Activated naive CD8-positive, alpha-beta T cell (primary cell): ENCODE measurements at regions not wholly inside any gene's neighbourhood (a gene's known extent, or its start where the extent isn't known, plus 50 kb on each side); places are given as distances from the start of the nearest gene placed in this dataset.
"Not testable (repeated sequence)": the region's sequence is repeated elsewhere in the genome, so short reads cannot be mapped to it uniquely, and the experiment has no call there.

ENCODE experiments used
- H3K27ac Mint-ChIP-seq: one replicate; pipeline ENCODE4 v1.8.0; 2021; ENCODE audit warnings: mixed read lengths
- H3K27me3 Mint-ChIP-seq: one replicate; pipeline ENCODE4 v1.8.0; 2021; ENCODE audit warnings: mixed read lengths
- H3K36me3 Mint-ChIP-seq: one replicate; pipeline ENCODE4 v1.8.0; 2021; ENCODE audit warnings: mixed read lengths
- H3K4me1 Mint-ChIP-seq: one replicate; pipeline ENCODE4 v1.8.0; 2021; ENCODE audit warnings: low read depth, mixed read lengths
- H3K4me3 Mint-ChIP-seq: one replicate; pipeline ENCODE4 v1.8.0; 2021; ENCODE audit warnings: mild to moderate bottlenecking, mixed read lengths
- H3K9me3 Mint-ChIP-seq: one replicate; pipeline ENCODE4 v1.8.0; 2021; ENCODE audit warnings: low read depth, mixed read lengths

DNA sequence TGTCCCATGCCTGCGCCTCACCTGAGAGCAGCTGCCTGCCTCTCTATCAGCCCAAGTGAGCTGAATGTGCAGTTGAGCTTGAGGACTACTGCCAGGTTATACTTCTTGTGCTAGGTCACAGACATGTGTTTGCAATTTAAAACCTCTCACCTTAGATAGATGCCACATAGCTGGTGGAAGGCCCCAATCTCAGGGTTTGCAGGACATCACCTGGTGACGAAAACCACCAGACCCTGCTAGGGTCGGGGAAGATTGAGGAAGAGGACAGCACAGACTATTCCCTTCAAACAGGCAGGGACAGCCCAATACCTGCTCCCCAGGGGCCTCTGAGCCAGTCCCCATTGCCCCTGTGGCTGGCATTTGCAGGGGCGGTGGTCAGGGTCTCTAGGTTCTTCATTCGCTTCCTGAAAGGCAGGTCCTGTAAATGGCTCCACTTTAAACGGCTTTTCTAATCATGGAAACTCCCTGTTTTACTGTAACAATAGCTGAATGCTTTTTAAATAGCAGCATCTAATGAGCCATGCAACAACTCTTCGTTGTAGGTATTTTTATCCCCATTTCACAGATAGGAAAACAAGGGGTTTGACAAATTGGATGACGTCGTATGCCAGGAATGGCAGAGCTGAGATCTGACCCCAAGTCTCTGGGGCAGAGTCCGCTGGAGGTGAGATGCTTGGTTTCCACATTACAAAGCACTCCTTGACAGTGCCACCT is 80.1 kb downstream of the EMX2 start:
- peaks cover 25% of the 10 kb centered on the region for H3K27me3 Mint-ChIP-seq
- no peaks in the 10 kb centered on the region for H3K4me1 Mint-ChIP-seq
- no peaks in the 10 kb centered on the region for H3K9me3 Mint-ChIP-seq
- no peak overlapping the region for H3K27ac Mint-ChIP-seq
- no peak overlapping the region for H3K4me3 Mint-ChIP-seq
- no peaks in the 10 kb centered on the region for H3K36me3 Mint-ChIP-seq

DNA sequence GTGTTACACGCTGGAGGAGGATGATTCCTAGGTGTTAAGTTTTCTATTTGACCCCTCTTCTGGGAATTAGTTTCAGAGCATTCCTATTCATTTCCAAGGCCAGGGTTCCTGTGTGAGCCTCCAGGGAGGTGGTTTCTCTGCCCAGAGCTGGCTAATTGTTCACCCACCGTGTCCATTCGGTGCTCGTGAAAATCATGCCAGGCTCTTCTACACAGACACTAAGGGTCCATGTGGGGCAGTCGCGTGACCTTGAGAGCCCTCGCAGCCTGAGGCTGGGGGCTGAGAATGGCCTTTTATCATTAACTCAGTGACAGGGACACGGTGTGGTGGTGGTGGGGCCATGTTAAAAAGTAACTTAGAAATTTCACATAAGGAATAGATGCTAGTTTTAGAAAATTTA is 83.7 kb downstream of the EMX2 start:
- H3K4me1 Mint-ChIP-seq, result no peaks in the 10 kb centered on the region
- H3K36me3 Mint-ChIP-seq, result no peaks in the 10 kb centered on the region
- no peak overlapping the region for H3K4me3 Mint-ChIP-seq
- peaks cover 9% of the 10 kb centered on the region for H3K27me3 Mint-ChIP-seq
- no peaks in the 10 kb centered on the region for H3K9me3 Mint-ChIP-seq
- H3K27ac Mint-ChIP-seq, result no peak overlapping the region

DNA sequence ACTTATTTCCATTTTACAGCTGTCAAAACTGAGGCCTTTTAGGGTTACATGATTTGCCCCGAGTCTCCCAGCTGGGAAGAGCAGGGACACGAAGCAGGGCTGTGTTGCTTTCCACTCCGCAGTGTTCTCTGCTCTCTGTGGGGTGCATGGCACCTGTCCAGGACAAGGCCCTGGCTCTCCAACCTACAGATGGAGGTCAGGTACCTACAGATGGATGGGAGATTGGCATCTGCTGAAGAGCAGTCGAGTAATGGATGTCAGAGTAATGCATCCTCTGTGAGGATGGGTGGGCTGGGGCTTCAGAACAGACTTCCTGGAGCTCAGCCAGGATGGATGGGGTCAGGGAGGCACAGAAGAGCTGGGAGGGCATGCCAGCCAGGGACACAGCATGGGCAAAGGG is 85.0 kb downstream of the EMX2 start:
- Mint-ChIP-seq H3K27me3 (peaks cover 2% of the 10 kb centered on the region), H3K4me1 (no peaks in the 10 kb centered on the region), H3K4me3 (no peak overlapping the region), H3K9me3 (no peaks in the 10 kb centered on the region), H3K27ac (no peak overlapping the region), H3K36me3 (no peaks in the 10 kb centered on the region)

DNA sequence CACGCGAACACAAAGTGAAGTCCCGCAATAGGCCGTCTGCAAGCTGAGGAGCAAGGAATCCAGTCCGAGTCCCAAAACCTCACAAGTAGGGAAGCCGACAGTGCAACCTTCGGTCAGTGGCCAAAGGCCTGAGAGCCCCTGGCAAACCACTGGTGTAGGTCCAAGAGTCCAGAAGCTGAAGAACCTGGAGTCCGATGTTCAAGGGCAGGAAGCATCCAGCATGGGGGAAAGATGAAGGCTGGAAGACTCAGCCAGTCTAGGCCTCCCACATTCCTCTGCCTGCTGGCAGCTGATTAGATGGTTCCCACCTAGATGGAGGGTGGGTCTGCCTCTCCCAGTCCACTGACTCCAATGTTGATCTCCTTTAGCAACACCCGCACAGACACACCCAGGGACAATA is 87.2 kb downstream of the EMX2 start:
- H3K27ac Mint-ChIP-seq, H3K36me3 Mint-ChIP-seq, H3K4me1 Mint-ChIP-seq, H3K27me3 Mint-ChIP-seq, H3K9me3 Mint-ChIP-seq, H3K4me3 Mint-ChIP-seq: not testable (repeated sequence)

DNA sequence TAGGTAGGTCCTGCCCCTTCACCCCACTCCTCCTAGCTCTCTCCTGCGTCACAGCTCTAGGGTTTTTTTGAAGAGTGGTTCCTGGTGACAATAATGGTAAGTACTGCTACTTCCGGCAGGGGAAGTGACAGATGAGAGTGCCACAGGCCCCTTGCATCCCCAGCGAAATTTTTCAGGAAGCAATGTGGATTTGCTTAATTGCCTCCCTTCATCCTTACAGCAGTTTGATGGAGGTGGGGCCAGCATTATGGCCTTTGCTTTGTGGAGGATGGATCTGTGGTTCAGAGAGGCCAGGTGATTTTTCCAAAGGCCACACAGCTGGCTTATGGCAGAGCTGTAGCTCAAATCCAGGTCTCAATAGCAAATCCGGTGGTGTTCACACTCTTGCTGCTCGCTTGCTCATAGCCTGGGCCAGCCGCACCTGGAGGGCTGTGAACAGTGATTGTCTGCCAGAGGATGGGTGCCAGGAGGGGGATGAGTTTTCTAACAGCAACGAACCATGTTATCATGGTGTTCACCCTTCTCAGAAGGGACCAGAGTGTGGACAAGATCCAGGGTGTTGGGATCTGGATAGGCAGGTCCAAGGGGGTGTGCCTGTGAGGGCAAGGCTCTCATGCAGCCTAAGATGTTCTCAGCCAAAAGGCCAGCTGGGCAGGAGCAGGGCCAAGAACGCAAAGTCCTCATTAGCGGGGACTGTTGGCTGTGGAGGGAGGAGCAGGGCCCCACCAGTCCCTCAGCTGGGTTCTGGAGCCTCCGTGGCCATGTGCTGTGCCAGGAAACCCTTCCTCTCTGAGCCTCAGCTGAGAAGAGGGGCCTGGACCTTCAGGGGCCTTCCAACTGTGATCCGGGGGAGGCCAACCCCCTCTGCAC is 89.0 kb downstream of the EMX2 start:
- Mint-ChIP-seq H3K4me3 (no peak overlapping the region), H3K9me3 (no peaks in the 10 kb centered on the region), H3K27ac (no peak overlapping the region), H3K27me3 (peaks cover 3% of the 10 kb centered on the region), H3K36me3 (no peaks in the 10 kb centered on the region), H3K4me1 (no peaks in the 10 kb centered on the region)

DNA sequence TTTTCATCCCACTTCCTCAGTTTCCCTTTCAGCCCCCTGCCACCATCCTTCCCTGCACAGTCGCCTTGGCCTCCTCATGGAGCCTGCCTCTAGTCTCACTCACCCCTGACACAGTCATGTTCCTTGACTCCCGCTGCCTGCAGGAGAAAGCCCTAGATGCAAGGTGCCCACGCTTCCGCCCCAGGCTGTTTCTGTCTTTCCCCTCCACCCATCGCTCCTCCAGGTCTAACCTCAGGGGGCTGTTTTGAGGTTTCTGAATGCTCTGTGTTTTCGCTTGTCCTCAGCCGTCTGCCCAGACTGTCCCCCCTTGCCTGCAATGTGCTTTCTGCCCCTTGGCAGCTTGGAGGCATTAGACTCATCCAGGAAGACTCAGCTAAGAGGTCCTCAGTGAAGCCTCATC is 89.9 kb downstream of the EMX2 start:
- Mint-ChIP-seq H3K27ac (no peak overlapping the region), H3K4me1 (no peaks in the 10 kb centered on the region), H3K27me3 (peaks cover 3% of the 10 kb centered on the region), H3K9me3 (no peaks in the 10 kb centered on the region), H3K4me3 (no peak overlapping the region), H3K36me3 (no peaks in the 10 kb centered on the region)

DNA sequence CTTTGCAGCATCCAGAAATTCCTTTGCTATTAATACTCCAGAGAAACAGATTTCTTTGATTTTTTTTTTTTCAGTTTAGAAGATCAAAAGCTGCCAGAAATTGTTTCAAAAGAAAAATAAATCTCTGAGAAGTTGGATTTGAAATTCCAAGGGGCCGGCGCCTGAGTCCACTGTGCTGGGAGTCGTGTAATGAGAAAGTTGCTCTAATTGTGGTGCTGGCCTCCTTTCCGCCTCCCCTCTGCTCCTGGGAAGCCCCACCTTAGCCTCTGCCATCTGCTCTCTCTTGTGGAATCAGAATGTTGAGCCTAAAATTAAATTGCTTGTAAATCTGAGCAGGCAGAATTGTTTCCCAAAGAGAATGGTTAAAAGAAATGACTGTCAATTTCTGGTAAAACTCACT is 93.3 kb downstream of the EMX2 start:
- Mint-ChIP-seq H3K27ac (no peak overlapping the region), H3K27me3 (peaks cover 6% of the 10 kb centered on the region), H3K9me3 (no peaks in the 10 kb centered on the region), H3K4me1 (no peaks in the 10 kb centered on the region), H3K36me3 (no peaks in the 10 kb centered on the region), H3K4me3 (no peak overlapping the region)

DNA sequence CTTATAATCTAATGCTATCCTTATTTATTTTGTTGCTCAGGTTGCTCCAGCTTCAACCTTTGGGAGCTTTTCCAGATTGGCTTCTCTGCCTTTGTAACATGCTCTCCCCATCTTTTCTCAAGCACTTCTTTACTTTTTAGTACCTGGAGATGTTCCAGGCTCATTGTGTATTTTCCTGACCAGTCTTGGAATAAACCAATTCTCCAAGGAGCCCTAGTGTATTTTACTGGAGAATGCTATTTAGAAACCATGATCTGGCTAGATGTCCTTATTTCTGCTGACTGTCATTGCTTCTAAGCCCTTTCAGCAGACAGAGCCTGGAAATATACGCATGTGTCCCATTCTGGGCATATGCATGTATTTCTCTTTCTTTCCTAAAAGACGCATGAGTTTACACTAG is 95.7 kb downstream of the EMX2 start:
- Mint-ChIP-seq H3K4me3 (no peak overlapping the region), H3K27me3 (peaks cover 11% of the 10 kb centered on the region), H3K27ac (no peak overlapping the region), H3K4me1 (no peaks in the 10 kb centered on the region), H3K36me3 (no peaks in the 10 kb centered on the region), H3K9me3 (no peaks in the 10 kb centered on the region)

DNA sequence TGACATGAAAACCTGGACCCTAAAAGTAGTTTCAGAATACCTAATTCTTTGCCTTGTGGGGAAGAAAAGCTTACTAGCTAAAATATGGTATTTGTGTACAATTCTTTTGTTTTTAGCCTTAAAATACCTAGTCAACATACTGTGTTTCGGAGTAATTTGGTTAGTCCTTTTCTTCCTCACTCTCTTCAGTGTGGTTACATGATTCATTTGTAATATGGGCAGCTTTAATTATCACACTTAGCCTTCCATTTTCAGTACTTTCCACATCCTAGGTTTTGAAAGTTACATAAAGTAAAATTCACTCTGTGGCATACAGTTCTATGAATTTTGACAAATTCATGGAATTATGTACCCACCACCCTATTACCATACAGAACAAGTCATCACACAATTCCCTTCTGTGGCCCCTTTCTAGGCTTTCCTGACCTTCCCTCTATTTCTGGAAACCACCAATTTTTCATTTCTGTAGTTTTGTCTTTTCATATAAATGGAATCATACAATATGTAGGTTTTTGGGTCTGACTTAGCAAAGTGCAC is 96.2 kb downstream of the EMX2 start:
- Mint-ChIP-seq H3K27me3 (peaks cover 13% of the 10 kb centered on the region), H3K9me3 (no peaks in the 10 kb centered on the region), H3K4me3 (no peak overlapping the region), H3K36me3 (no peaks in the 10 kb centered on the region), H3K27ac (no peak overlapping the region), H3K4me1 (no peaks in the 10 kb centered on the region)

DNA sequence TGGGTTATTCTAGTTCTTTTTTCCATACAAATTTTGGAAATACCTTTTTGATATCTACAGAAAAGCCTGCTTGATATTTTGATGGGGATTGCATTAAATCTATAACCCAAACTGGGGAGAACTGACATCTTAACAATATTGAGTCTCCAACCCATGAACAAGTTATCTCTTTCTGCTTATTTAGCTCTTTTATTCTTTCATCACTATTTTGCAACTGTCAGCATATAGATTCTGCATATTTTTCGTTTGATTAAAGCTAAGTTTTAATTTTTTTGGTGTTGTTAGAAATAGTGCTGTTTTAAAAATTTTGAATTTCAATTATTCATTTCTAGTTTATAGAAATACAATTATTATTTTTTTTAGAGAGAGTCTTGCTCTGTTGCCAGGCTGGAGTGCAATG is 97.9 kb downstream of the EMX2 start:
- no peaks in the 10 kb centered on the region for H3K9me3 Mint-ChIP-seq
- no peak overlapping the region for H3K27ac Mint-ChIP-seq
- no peaks in the 10 kb centered on the region for H3K36me3 Mint-ChIP-seq
- H3K4me1 Mint-ChIP-seq, result no peaks in the 10 kb centered on the region
- peaks cover 19% of the 10 kb centered on the region for H3K27me3 Mint-ChIP-seq
- no peak overlapping the region for H3K4me3 Mint-ChIP-seq

DNA sequence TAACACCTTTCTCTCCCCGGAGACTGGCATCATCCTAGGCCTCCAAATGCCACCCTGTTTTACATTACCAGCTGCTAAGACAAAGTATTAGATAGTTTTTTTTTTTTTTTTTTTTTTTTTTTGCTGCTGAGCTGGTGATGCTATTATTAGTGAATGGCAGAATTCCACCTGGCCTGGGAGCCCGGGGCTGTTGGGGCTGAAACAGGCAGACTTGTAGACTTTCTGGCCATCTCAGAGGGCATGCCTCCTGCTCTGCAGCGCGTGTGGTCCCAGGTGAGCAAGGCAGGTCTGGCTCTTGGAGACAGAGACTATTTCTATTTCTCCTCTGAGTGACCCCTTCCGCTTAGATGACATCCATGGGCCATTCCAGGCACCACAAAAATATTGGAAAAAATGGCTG is 104.2 kb downstream of the EMX2 start:
- H3K27ac Mint-ChIP-seq, result no peak overlapping the region

DNA sequence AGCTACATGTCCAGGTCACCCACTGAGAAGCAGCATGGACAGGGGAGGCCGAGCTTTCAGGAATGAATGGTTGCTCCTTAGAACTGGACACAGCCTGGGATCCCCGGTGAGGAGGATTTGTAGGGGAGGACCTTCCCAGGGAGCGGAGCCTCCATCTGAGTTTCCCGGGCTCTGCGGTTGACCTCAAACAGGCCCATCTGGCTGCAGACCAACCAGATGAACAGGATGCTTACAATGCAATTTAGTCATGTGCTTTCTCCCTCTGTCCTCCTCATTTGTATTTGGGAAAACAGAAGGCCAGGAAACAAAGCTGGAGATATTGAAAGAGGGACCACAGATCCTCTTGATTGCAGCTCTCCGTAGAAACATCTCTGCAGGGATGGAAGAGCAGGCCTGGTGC is 104.8 kb downstream of the EMX2 start:
- Mint-ChIP-seq H3K9me3 (no peaks in the 10 kb centered on the region), H3K36me3 (no peaks in the 10 kb centered on the region), H3K4me3 (no peak overlapping the region), H3K27ac (no peak overlapping the region), H3K4me1 (no peaks in the 10 kb centered on the region), H3K27me3 (peaks cover 23% of the 10 kb centered on the region)

More for the DNA sequence above, 104.2 kb downstream of the EMX2 start:
- no peaks in the 10 kb centered on the region for H3K36me3 Mint-ChIP-seq
- no peaks in the 10 kb centered on the region for H3K4me1 Mint-ChIP-seq
- H3K9me3 Mint-ChIP-seq, result no peaks in the 10 kb centered on the region
- H3K4me3 Mint-ChIP-seq, result no peak overlapping the region
- H3K27me3 Mint-ChIP-seq, result peaks cover 22% of the 10 kb centered on the region

DNA sequence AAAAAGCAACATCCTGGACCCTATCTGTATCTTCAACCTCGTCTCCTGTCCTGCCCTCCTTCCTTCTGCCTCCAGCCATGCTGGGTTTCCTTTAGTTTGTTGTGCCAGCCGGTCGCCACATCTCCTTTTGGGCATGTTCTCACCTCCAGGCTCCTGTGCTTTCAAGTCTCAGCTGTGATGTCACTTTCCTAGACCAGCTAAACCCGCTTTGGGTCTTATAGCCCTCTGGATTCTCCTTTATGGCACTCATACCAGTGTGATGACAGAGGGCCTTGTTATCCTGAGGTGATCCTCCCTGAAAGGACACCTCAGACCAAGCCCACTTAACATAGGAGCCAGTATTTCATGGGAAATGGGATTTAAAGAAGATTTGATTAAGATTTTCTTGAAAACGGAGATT is 108.6 kb downstream of the EMX2 start:
- Mint-ChIP-seq H3K36me3 (no peaks in the 10 kb centered on the region), H3K4me1 (no peaks in the 10 kb centered on the region), H3K27me3 (peaks cover 5% of the 10 kb centered on the region), H3K4me3 (no peak overlapping the region), H3K27ac (no peak overlapping the region), H3K9me3 (peaks cover 4% of the 10 kb centered on the region)

DNA sequence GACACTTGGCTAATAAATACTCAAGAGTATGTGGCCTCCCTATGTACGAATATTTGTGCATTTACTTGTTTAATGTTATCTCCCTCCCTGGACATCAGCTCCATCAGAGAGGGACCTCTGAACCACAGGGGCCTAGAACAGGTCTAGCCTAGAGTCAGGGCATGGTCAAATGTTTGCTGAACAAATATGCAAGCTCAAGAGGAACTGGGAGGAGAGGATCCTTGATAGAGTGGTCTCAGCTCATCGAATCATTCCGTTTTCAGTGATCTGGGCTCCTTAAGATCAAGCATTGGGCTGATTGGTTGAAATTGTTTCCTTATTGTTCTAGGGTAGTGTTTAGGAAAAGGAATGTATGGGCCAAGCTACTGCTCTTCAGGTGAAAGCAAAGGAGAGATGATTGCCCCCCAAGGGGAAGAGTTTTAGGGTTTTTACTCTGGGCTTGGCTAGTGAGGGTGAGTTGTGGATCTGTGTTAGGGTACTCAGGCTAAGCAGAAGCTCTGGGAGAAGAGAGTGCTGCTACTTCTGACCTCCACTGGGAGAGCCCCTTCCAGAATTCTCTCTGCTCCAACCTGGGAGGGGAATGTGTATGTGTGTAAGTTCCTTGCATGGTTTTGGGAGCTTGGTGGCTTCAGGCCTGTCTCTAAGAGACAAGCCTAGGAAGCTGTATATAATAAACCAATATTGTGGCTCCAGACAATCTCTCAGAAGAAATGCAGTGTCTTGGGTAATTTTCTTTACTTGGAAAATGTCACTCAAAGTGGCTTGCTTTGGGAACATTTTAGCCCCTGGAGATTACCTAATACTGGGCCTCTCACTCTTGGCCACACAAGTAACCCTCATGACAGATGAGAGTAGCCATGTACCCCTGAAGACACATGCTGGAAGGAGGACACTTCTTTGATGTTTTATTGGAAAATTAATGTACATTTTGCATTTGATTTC is 110.0 kb downstream of the EMX2 start:
- H3K4me3 Mint-ChIP-seq, result no peak overlapping the region
- no peaks in the 10 kb centered on the region for H3K36me3 Mint-ChIP-seq
- peaks cover 6% of the 10 kb centered on the region for H3K4me1 Mint-ChIP-seq
- peaks cover 7% of the 10 kb centered on the region for H3K9me3 Mint-ChIP-seq
- no peak overlapping the region for H3K27ac Mint-ChIP-seq
- H3K27me3 Mint-ChIP-seq, result peaks cover 3% of the 10 kb centered on the region

DNA sequence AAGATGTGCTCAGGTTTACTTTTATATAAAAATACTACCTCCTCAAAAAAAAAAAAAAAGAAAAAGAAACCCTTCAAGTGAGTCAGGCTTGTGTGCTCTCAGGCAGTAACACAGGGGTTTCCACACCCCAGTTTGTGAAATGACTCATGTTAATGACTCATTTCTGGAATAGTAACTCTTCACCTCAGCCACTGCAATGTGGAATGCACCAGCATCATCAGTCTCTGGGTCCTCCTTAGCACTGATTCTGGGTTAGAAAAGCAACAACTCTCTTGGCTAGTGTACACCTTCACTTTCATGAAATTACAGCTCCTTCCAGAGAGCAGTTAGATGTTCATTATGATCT is 110.6 kb downstream of the EMX2 start:
- no peak overlapping the region for H3K27ac Mint-ChIP-seq
- no peaks in the 10 kb centered on the region for H3K36me3 Mint-ChIP-seq
- H3K4me3 Mint-ChIP-seq, result no peak overlapping the region
- peaks cover 7% of the 10 kb centered on the region for H3K9me3 Mint-ChIP-seq
- H3K27me3 Mint-ChIP-seq, result peaks cover 2% of the 10 kb centered on the region
- peaks cover 6% of the 10 kb centered on the region for H3K4me1 Mint-ChIP-seq
